SK-N-DZ (cell line): ENCODE measurements at regions not wholly inside any gene's neighbourhood (a gene's known extent, or its start where the extent isn't known, plus 50 kb on each side); places are given as distances from the start of the nearest gene placed in this dataset.
A peak's percentile ranks its signal among the peaks of the same experiment; 100 is the strongest.

Experiments
- DNase-seq: peaks from one replicate; pipeline ENCODE4 v3.0.0-alpha.2; 2015; ENCODE audit warnings: low spot score

- no peak for DNase-seq
Observed at GRCh38 chr3:110793611-110794010, 278.0 kb upstream of the NECTIN3 start.

- DNase-seq: peak; percentile 83
Observed at GRCh38 chr3:110795163-110795562, 276.5 kb upstream of the NECTIN3 start.

GRCh38 chr3:110799271-110799670 is 272.3 kb upstream of the NECTIN3 start:
- no peak for DNase-seq

GRCh38 chr3:110804856-110805255 is 266.8 kb upstream of the NECTIN3 start:
- DNase-seq: no peak

- DNase-seq: no peak
Observed at GRCh38 chr3:110806924-110807323, 264.7 kb upstream of the NECTIN3 start.

- DNase-seq: no peak
Observed at GRCh38 chr3:110808630-110809029, 263.0 kb upstream of the NECTIN3 start.

GRCh38 chr3:110810356-110810755 is 261.3 kb upstream of the NECTIN3 start:
- no peak for DNase-seq

GRCh38 chr3:110811050-110811449 is 260.6 kb upstream of the NECTIN3 start:
- no peak for DNase-seq

GRCh38 chr3:110813541-110813940 is 258.1 kb upstream of the NECTIN3 start:
- no peak for DNase-seq

- DNase-seq: no peak
Observed at GRCh38 chr3:110814170-110815007, 257.2 kb upstream of the NECTIN3 start.

- DNase-seq: peak; percentile 29
Observed at GRCh38 chr3:110815008-110815583, 256.5 kb upstream of the NECTIN3 start.

GRCh38 chr3:110816008-110816407 is 255.6 kb upstream of the NECTIN3 start:
- no peak for DNase-seq

- no peak for DNase-seq
Observed at GRCh38 chr3:110821586-110821985, 250.0 kb upstream of the NECTIN3 start.

GRCh38 chr3:110822971-110823370 is 248.6 kb upstream of the NECTIN3 start:
- DNase-seq: no peak

- DNase-seq: no peak
Observed at GRCh38 chr3:110846971-110847370, 224.6 kb upstream of the NECTIN3 start.

- no peak for DNase-seq
Observed at GRCh38 chr3:110849064-110849463, 222.6 kb upstream of the NECTIN3 start.

- DNase-seq: no peak
Observed at GRCh38 chr3:110851736-110852135, 219.9 kb upstream of the NECTIN3 start.

- peak; percentile 63 for DNase-seq
Observed at GRCh38 chr3:110855207-110855606, 216.4 kb upstream of the NECTIN3 start.

- no peak for DNase-seq
Observed at GRCh38 chr3:110856916-110857315, 214.7 kb upstream of the NECTIN3 start.

- peak; percentile 83 for DNase-seq
Observed at GRCh38 chr3:110858549-110858948, 213.1 kb upstream of the NECTIN3 start.

GRCh38 chr3:110859336-110859735 is 212.3 kb upstream of the NECTIN3 start:
- DNase-seq: peak; percentile 69

GRCh38 chr3:110859993-110860392 is 211.6 kb upstream of the NECTIN3 start:
- DNase-seq: no peak

- DNase-seq: no peak
Observed at GRCh38 chr3:110865934-110866333, 205.7 kb upstream of the NECTIN3 start.
